ENCODE measurements at regions not wholly inside any gene's neighbourhood (a gene's known extent, or its start where the extent isn't known, plus 50 kb on each side); places are given as distances from the start of the nearest gene placed in this dataset.
A peak's percentile ranks its signal among the peaks of the same experiment; 100 is the strongest.

- DNase-seq: no peak
Observed at GRCh38 chr2:221097949-221098348, 474.2 kb downstream of the EPHA4 start.

DNA sequence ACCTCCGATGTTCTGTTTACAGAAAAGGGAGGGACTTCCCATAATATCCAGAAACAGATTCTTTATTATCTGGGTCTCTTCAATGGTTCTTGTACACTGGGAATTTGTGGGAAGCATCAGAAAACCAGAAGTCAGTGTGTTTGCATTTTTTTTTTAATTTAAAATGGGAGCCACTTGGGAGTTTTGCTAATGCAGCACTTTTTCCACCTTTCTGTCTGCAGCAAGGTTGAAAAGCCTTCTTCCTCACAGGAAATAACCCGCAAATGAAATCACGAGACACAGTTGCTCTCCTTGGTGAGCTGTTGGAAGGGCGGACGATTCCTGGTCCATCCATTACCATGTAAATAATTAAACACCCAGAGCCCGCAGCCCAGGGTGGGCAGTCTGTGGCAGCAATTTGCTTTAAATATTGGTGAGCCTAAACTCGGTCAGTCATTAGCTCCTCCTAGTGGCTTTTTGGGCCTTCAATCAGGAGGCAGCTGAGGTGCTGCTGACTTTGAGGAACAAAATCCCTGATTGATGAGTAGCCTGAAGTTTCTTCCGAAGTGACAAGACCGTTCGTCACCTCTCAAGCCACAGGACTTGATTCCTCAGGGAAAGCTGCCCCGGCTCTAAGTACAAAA, 471.5 kb downstream of the EPHA4 start:
- DNase-seq: no peak

DNA sequence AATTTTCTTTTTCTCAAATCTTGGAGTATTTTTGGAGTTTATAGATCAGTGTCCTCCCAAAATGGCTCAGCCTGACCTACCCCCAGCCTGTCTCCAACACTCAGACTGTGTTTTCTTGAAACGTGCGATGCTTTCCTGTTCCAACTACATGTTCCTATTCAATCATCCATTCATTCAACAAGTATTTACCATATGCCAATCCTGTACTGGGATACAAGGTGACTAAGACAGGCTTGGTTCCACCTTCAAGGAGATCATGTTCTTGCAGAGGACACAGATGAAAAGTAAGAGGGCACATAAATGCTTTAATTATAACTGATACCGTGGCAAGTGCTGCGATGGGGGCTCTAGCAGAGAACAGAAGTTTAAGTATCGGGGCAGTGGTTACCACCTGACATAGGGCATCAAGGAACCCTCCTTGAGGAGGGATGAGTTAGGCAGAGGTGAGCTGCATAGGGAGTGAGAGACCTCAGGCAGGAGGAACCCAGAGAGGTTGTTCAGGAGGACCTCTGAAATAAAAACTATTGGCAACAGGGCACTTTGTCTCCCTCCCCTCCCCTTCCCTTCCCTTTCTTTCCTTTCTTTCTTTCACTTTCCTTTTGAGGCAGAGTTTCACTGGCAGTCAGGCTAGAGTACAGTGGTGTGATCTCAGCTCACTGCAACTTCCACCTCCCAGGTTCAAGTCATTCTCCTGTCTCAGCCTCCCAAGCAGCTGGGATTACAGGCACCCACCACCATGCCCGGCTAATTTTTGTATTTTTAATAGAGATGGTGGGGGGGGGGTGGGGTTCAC, 469.0 kb downstream of the EPHA4 start:
- DNase-seq: no peak

- DNase-seq: no peak
Observed at GRCh38 chr2:221103930-221104329, 468.2 kb downstream of the EPHA4 start.

DNA sequence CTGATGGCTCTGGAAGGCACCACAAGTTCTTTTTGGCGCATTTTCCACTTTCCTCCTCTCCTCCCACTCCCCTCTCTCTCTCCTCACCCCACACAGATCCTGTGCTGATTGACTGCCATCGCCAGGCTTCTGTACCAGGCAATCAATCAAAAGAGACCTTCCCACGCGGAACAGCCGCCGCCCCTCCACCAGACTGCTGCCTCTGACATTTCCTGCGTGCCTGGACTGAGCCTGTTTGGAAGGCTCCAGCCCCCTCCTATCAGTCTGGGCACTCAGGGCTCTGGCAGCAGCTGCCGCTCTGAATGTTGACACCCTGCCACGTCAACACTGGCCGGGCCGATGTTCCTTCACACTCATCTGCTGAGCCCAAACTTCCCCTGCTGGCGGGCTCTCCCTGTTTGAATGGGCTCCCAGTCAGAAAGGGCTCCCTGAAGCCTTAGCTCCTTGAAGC, 467.7 kb downstream of the EPHA4 start:
- DNase-seq: peak; percentile 66

- DNase-seq: no peak
Observed at GRCh38 chr2:221106241-221106640, 465.9 kb downstream of the EPHA4 start.

- no peak for DNase-seq
Observed at GRCh38 chr2:221107424-221107823, 464.7 kb downstream of the EPHA4 start.

GRCh38 chr2:221109552-221109951, 462.6 kb downstream of the EPHA4 start:
- DNase-seq: no peak

DNA sequence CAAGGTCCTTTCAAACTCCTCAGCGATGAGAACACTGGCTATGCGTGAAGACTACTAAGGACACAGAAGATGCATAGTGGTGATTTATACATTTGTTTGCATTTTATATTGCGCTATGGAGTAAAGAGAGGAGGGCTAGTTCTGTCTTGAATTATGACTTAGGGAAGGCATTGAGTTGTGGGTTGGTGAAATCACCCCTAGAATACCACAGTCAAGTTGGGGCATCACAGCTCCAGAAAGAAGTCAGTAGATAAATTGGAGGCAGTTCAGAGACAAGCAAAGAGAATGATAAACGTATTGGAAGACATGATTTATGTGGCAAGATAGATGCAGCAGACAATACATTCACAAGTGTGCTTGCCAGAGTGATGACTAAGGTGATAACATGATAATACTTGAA, 460.4 kb downstream of the EPHA4 start:
- DNase-seq: no peak

GRCh38 chr2:221112744-221113143, 459.4 kb downstream of the EPHA4 start:
- no peak for DNase-seq

DNA sequence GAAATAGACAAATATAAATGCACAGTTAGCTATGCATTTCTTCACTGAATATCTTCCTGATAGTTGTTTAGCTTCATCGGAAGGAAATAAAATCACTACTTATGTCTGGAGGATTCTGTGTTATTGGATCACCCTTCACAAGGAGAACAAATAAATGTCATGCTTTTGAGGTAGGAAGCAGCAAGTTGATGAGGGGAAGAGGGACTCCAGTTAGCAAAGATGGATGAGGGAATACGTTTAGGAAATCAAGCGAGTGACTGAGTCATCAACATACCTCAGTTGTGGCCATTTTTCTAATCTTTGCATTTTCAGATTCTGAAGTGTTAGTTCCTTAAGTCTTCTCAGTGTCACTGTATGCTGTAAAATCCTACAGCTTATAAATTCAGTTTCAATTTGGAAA, 456.2 kb downstream of the EPHA4 start:
- no peak for DNase-seq

DNA sequence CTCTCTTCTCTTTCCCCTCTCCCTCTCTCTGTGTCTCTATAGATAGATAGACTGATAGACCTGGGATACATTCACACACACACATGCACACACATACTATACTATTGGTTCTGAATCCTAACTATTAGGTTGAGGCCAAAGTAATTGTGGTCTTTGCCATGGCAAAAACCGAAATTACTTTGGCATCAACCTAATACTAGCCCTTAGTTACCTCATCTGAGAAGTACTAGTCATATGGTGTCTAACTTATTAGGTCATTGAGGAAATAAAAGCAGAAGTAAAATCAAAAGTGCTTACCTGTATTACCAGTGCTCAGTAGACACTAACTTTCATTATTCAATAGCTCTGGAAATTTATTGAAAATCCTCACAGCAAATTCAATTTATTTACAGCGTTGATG, 451.5 kb downstream of the EPHA4 start:
- DNase-seq: no peak

DNA sequence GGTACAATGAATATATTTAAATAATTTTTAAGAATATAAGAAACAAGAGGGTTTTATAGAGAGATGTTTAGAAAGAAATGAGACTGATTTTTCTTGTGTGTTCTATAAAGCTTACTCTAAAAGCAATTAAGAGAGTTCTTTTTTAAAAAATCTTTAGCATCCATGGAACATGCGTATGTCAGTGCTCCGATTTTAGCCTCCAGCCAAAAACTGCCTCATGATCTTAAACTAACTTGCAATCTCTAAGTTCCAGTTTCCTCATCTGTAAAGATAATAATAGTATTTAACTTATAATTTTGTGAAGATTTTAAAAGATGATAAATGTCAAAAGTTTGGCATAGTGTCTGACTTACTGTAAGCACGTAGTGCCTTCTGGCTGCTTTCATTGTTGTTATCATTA, 448.7 kb downstream of the EPHA4 start:
- DNase-seq: no peak

- DNase-seq: peak; percentile 65
Observed at GRCh38 chr2:221124532-221125240, 447.4 kb downstream of the EPHA4 start.

- no peak for DNase-seq
Observed at GRCh38 chr2:221125691-221126090, 446.4 kb downstream of the EPHA4 start.

DNA sequence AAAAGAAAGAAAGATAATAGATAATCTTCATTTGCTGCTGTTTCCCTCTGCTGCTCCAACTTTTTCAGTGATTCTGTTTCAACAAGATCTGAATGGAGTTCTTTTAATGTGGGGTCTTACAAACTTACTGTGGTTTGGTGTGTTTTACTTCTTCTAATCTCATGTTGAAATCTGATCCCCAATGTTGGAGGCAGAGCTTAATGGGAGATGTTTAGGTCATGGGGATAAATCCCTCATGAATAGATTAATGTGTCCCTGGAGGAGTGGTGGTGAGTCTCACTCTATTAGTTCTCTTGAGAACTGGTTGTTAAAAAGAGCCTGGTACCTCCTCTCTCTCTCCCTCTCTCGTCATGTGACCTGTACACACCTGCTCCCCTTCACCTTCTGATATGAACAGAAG, 442.4 kb downstream of the EPHA4 start:
- no peak for DNase-seq

DNA sequence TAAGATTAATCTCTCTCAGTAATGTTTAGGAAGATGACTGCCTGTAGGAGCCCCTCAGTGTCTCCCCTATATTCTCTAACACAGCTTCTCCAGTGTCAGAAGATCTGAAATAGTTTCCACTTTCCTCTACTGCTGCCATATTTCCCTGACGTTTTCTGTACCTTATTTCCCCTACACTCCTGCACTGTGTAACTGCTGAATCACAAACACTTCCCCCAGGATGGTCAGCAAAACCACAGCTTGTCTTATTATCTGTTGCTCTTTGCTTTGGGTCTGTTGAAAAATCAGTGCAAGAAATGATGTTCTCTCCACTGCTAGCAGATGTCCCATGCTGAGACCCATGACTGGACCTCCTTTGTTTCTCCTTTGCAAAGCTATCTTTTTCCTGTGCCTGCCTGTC, 441.7 kb downstream of the EPHA4 start:
- no peak for DNase-seq

GRCh38 chr2:221133941-221134340, 438.2 kb downstream of the EPHA4 start:
- no peak for DNase-seq

DNA sequence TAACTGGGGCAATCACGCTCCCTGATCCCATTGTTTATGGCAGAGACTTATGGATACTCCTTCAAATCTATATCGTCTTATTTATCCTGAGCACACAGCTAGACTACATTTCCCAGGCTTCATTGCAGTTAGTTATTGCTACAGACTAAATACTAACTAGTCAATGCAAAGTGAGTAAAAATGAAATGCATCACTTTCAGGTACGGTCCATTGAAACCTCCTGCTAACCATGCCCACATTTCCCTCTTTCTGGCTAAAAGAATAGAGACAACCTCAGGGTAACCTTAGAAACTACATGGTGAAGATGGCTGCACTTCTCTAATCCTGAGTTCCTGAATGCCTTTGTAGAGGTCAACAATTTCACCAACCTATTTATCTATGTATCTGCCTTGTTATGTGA, 437.4 kb downstream of the EPHA4 start:
- no peak for DNase-seq

- no peak for DNase-seq
Observed at GRCh38 chr2:221135699-221136098, 436.4 kb downstream of the EPHA4 start.

DNA sequence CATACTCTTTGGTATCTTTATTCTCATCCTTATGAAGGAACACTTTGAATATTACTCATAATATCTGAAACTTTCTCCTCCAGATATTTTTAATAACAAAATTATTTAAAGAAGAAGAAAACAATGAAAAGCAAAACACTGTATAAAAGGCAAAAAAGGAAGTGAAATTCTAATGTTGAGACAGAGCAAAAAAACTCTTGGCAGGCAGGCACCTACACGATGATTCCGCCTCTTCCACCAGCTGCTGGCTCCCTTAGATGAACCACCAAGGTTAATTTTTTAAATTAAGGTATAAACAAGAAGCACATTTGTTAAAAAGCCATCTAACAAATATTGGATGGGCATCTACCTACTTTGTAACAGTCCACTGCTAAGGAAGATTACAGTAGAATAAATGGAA, 434.7 kb downstream of the EPHA4 start:
- DNase-seq: no peak

DNA sequence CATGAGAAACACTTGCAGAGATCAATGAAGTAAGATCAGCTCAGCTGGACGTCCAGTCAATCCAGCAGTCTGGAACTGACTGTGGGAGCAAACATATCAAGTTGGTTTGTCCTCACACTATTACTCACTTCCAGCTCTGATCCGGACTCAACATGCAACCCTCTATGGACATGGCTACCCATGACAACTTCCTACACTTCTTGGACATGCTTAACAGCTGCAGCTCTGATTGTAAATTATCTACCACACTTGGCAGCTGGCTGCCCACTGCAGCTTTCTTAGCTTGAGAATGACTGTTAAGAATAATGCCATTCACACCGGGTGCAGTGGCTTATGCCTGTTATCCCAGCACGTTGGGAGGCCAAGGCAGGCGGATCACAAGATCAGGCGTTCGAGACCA, 429.8 kb downstream of the EPHA4 start:
- DNase-seq: no peak

DNA sequence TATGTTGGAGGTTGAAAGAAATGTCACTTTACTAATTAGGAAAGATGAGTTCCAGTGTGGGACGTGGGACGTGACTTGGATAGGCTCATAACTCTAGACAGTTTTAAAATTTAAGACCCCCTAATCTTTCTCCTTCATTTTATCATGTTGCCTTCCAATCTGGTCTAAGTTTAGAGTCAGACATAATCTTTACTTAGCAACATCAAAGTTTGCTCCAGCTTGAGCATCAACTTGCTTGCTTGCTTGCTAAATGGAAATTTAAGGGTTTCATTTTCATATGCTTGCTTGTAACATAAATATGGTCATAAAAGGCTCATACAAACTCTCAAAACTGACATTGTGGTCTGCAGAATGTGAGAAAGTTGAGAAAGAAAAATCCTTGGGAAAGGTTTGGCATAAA, 428.9 kb downstream of the EPHA4 start:
- no peak for DNase-seq

- DNase-seq: no peak
Observed at GRCh38 chr2:221144909-221145308, 427.2 kb downstream of the EPHA4 start.
